ENCODE measurements at regions not wholly inside any gene's neighbourhood (a gene's known extent, or its start where the extent isn't known, plus 50 kb on each side); places are given as distances from the start of the nearest gene placed in this dataset.
"Not testable (repeated sequence)": the region's sequence is repeated elsewhere in the genome, so short reads cannot be mapped to it uniquely, and the experiment has no call there.

- not testable (repeated sequence) for TF ChIP-seq CTCF (IDR thresholded peaks at IDR 0.05; ENCODE audit: insufficient read depth, low read length); POLR2AphosphoS5 (IDR thresholded peaks at IDR 0.05; ENCODE audit: low read depth)
These were observed 90.6 kb upstream of the CAV2 start for GRCh38 chr7:116408831-116409453.

Data from HL-60 (cell line).